Tibial nerve (tissue), 4 donors: ENCODE measurements at regions not wholly inside any gene's neighbourhood (a gene's known extent, or its start where the extent isn't known, plus 50 kb on each side); places are given as distances from the start of the nearest gene placed in this dataset.

ENCODE experiments used
- CTCF ChIP-seq, 5 experiments: fragments of 200-600 bp in 3 of 5; fragments of 450-650 bp in 2 of 5; sonication (generic) in 3 of 5; IDR thresholded peaks; one replicate each; pipeline ENCODE4 v1.5.1; 2016 to 2019; ENCODE audit warnings: antibody characterized with exemption in 5 of 5, mild to moderate bottlenecking in 3 of 5, moderate library complexity in 2 of 5
- EP300 ChIP-seq, 2 donors: sonication (generic); formaldehyde crosslinking; IDR thresholded peaks; one replicate each; pipeline ENCODE4 v1.6.1; 2017; ENCODE audit warnings: antibody characterized with exemption in 2 of 2, mild to moderate bottlenecking in 1 of 2
- POLR2A ChIP-seq, 2 donors: fragments of 450-650 bp; IDR thresholded peaks; one replicate each; pipeline ENCODE4 v1.6.1; 2017; ENCODE audit warnings: antibody characterized with exemption in 2 of 2, mild to moderate bottlenecking in 2 of 2, moderate library complexity in 2 of 2

DNA sequence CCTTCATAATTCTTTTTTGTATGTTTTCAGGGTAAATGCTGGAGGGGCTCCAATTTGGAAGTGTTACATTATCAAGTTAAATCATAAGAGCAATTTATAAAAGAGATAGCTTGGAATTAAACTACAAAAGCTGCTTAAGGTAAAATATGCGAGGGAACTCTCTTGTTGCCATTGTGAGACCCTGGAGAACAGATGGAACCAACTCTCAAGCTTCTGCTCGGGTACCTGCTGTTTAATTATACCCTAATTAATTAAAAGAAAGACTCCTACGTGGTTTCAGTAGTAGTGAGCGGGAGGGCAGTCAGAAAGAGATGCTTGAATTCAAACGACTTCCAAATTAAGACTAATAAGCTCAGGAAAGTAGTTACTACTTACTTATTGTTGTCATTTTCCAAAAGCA lies 313.1 kb upstream of the TACR3 start:
- no peak for TF ChIP-seq EP300 (IDR thresholded peaks at IDR 0.05)
- TF ChIP-seq POLR2A (IDR thresholded peaks at IDR 0.05) = no peak
- TF ChIP-seq CTCF (IDR thresholded peaks at IDR 0.05) = no peak
